ENCODE measurements at regions not wholly inside any gene's neighbourhood (a gene's known extent, or its start where the extent isn't known, plus 50 kb on each side); places are given as distances from the start of the nearest gene placed in this dataset.

DNA sequence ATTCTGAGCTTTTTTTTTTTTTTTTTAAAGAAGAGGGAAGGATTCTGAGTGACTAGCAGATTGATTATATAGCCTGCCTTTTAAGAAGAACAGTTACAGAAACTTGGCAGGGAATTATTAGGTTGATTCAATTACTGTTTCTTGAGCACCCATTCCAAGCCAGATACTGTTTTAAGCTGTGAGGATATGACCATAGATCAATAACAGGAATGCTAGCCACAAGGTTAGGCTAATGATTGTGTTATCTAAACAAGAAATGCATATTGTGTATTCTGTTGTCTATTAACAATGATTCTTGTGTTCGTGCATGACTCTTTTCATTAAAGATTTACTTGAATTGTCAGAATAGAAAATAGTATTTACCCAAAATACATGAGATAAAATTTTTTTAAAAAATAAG lies 67.1 kb downstream of the PRORP start:
- TF ChIP-seq, protein P1, sequence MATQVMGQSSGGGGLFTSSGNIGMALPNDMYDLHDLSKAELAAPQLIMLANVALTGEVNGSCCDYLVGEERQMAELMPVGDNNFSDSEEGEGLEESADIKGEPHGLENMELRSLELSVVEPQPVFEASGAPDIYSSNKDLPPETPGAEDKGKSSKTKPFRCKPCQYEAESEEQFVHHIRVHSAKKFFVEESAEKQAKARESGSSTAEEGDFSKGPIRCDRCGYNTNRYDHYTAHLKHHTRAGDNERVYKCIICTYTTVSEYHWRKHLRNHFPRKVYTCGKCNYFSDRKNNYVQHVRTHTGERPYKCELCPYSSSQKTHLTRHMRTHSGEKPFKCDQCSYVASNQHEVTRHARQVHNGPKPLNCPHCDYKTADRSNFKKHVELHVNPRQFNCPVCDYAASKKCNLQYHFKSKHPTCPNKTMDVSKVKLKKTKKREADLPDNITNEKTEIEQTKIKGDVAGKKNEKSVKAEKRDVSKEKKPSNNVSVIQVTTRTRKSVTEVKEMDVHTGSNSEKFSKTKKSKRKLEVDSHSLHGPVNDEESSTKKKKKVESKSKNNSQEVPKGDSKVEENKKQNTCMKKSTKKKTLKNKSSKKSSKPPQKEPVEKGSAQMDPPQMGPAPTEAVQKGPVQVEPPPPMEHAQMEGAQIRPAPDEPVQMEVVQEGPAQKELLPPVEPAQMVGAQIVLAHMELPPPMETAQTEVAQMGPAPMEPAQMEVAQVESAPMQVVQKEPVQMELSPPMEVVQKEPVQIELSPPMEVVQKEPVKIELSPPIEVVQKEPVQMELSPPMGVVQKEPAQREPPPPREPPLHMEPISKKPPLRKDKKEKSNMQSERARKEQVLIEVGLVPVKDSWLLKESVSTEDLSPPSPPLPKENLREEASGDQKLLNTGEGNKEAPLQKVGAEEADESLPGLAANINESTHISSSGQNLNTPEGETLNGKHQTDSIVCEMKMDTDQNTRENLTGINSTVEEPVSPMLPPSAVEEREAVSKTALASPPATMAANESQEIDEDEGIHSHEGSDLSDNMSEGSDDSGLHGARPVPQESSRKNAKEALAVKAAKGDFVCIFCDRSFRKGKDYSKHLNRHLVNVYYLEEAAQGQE (IDR thresholded peaks at IDR 0.05; ENCODE audit: low read depth, low read length) = no peak
- TF ChIP-seq EP300 (IDR thresholded peaks at IDR 0.05; ENCODE audit: borderline replicate concordance in 1 of 2, low read depth in 1 of 2, low read length in 1 of 2) (no peak), SIN3A (IDR thresholded peaks at IDR 0.05; ENCODE audit: borderline replicate concordance, low read depth, low read length) (no peak)
- TF ChIP-seq, protein P2, sequence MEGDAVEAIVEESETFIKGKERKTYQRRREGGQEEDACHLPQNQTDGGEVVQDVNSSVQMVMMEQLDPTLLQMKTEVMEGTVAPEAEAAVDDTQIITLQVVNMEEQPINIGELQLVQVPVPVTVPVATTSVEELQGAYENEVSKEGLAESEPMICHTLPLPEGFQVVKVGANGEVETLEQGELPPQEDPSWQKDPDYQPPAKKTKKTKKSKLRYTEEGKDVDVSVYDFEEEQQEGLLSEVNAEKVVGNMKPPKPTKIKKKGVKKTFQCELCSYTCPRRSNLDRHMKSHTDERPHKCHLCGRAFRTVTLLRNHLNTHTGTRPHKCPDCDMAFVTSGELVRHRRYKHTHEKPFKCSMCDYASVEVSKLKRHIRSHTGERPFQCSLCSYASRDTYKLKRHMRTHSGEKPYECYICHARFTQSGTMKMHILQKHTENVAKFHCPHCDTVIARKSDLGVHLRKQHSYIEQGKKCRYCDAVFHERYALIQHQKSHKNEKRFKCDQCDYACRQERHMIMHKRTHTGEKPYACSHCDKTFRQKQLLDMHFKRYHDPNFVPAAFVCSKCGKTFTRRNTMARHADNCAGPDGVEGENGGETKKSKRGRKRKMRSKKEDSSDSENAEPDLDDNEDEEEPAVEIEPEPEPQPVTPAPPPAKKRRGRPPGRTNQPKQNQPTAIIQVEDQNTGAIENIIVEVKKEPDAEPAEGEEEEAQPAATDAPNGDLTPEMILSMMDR (IDR thresholded peaks at IDR 0.05) = no peak
